WTC11 (cell line): ENCODE measurements at regions not wholly inside any gene's neighbourhood (a gene's known extent, or its start where the extent isn't known, plus 50 kb on each side); places are given as distances from the start of the nearest gene placed in this dataset.

Source experiments
- ATAC-seq: fragments of 200-7000 bp; cut with Tn5 transposase; 2 replicates; pipeline ENCODE4 v1.10.0; 2021; ENCODE audit warnings: mild to moderate bottlenecking, moderate library complexity
- CTCF ChIA-PET: fragments of 300-600 bp; sonication (Branson Sonifier 250); formaldehyde crosslinking; loops from one replicate; lab custom pipeline; 2021; ENCODE audit warnings: antibody characterized with exemption; lab: Charles Lee
- POLR2A ChIA-PET: fragments of 350-600 bp; sonication (Branson Sonifier 250); formaldehyde crosslinking; loops from one replicate; lab custom pipeline; 2021; ENCODE audit warnings: antibody characterized with exemption; lab: Charles Lee
- DNase-seq: peaks from one replicate; pipeline ENCODE4 v3.0.0; 2021; ENCODE audit warnings: low spot score
- H3K27ac Mint-ChIP-seq: 2 replicates; pipeline ENCODE4 v1.8.0; 2021; ENCODE audit warnings: mixed read lengths
- H3K27me3 Mint-ChIP-seq: 2 replicates; pipeline ENCODE4 v1.8.0; 2021; ENCODE audit warnings: low read depth, mild to moderate bottlenecking, moderate library complexity, mixed read lengths
- H3K36me3 Mint-ChIP-seq: 2 replicates; pipeline ENCODE4 v1.8.0; 2021; ENCODE audit warnings: mixed read lengths
- H3K4me1 Mint-ChIP-seq: 2 replicates; pipeline ENCODE4 v1.8.0; 2022; ENCODE audit warnings: mixed read lengths
- H3K4me3 Mint-ChIP-seq: 2 replicates; pipeline ENCODE4 v1.8.0; 2021; ENCODE audit warnings: mild to moderate bottlenecking, moderate library complexity, mixed read lengths
- H3K9me3 Mint-ChIP-seq: 2 replicates; pipeline ENCODE4 v1.8.0; 2021; ENCODE audit warnings: mixed read lengths
- CREB1 ChIP-seq: sonication (generic); formaldehyde crosslinking; IDR thresholded peaks from 2 replicates; pipeline ENCODE4 v1.8.0; 2023; ENCODE audit warnings: mild to moderate bottlenecking, missing genetic modification reagents
- CTCF ChIP-seq: fragments of 200-600 bp; IDR thresholded peaks from 2 replicates; pipeline ENCODE4 v1.8.0; 2022; ENCODE audit warnings: antibody characterized with exemption
- FOXJ3 ChIP-seq: sonication (generic); formaldehyde crosslinking; IDR thresholded peaks from 2 replicates; pipeline ENCODE4 v1.9.0; 2021; ENCODE audit warnings: missing genetic modification reagents, mild to moderate bottlenecking, borderline replicate concordance
- FOXK1 ChIP-seq: sonication (generic); formaldehyde crosslinking; IDR thresholded peaks from 2 replicates; pipeline ENCODE4 v1.8.0; 2022; ENCODE audit warnings: mild to moderate bottlenecking, moderate library complexity, missing genetic modification reagents
- FOXP1 ChIP-seq: sonication (generic); formaldehyde crosslinking; IDR thresholded peaks from 2 replicates; pipeline ENCODE4 v1.8.0; 2022; ENCODE audit warnings: missing genetic modification reagents, mild to moderate bottlenecking, moderate library complexity, borderline replicate concordance
- FOXP4 ChIP-seq: sonication (generic); formaldehyde crosslinking; IDR thresholded peaks from 2 replicates; pipeline ENCODE4 v1.8.0; 2022; ENCODE audit warnings: mild to moderate bottlenecking, missing genetic modification reagents
- GRHL2 ChIP-seq: fragments of 250-450 bp; sonication (Bioruptor Pico); IDR thresholded peaks from 2 replicates; pipeline ENCODE4 v1.8.0; 2022; ENCODE audit warnings: mild to moderate bottlenecking, moderate library complexity; ENCODE audit not compliant: insufficient replicate concordance, severe bottlenecking
- HMGXB4 ChIP-seq: sonication (generic); formaldehyde crosslinking; IDR thresholded peaks from 2 replicates; pipeline ENCODE4 v1.8.1; 2023; ENCODE audit warnings: mild to moderate bottlenecking, moderate library complexity, missing genetic modification reagents
- IRF1 ChIP-seq: sonication (generic); formaldehyde crosslinking; IDR thresholded peaks from 2 replicates; pipeline ENCODE4 v1.8.0; 2023; ENCODE audit warnings: missing genetic modification reagents
- NFATC4 ChIP-seq: fragments of 250-450 bp; sonication (Bioruptor Pico); IDR thresholded peaks from 2 replicates; pipeline ENCODE4 v1.9.0; 2021; ENCODE audit warnings: mild to moderate bottlenecking
- NR3C1 ChIP-seq: sonication (generic); formaldehyde crosslinking; conservative IDR thresholded peaks from 2 replicates; pipeline ENCODE4 v1.8.1; 2023; ENCODE audit warnings: low read depth, mild to moderate bottlenecking, missing genetic modification reagents
- SP1 ChIP-seq: sonication (generic); formaldehyde crosslinking; conservative IDR thresholded peaks from 2 replicates; pipeline ENCODE4 v1.8.1; 2022; ENCODE audit warnings: missing genetic modification reagents
- TCF7 ChIP-seq: sonication (generic); formaldehyde crosslinking; IDR thresholded peaks from 2 replicates; pipeline ENCODE4 v1.8.0; 2022; ENCODE audit warnings: mild to moderate bottlenecking, low read depth, missing genetic modification reagents, moderate library complexity
- TP53 ChIP-seq: sonication (generic); formaldehyde crosslinking; IDR thresholded peaks from 2 replicates; pipeline ENCODE4 v1.8.1; 2023; ENCODE audit warnings: mild to moderate bottlenecking, missing genetic modification reagents
- ZNF232 ChIP-seq: sonication (generic); formaldehyde crosslinking; IDR thresholded peaks from 2 replicates; pipeline ENCODE4 v1.8.0; 2022; ENCODE audit warnings: mild to moderate bottlenecking, missing genetic modification reagents
- ZNF263 ChIP-seq: sonication (generic); formaldehyde crosslinking; IDR thresholded peaks from 2 replicates; pipeline ENCODE4 v1.8.1; 2022; ENCODE audit warnings: low read depth, mild to moderate bottlenecking, moderate library complexity, missing genetic modification reagents
- ZNF396 ChIP-seq: fragments of 250-450 bp; sonication (Bioruptor Pico); IDR thresholded peaks from 2 replicates; pipeline ENCODE4 v1.8.0; 2021; ENCODE audit warnings: mild to moderate bottlenecking, moderate library complexity, borderline replicate concordance
- TF ChIP-seq, protein P1 (sequence below): sonication (generic); formaldehyde crosslinking; IDR thresholded peaks from 2 replicates; pipeline ENCODE4 v1.8.1; 2022; ENCODE audit warnings: mild to moderate bottlenecking, missing genetic modification reagents, moderate library complexity, borderline replicate concordance
- TF ChIP-seq, protein P2 (sequence below): sonication (generic); formaldehyde crosslinking; IDR thresholded peaks from 2 replicates; pipeline ENCODE4 v1.8.1; 2022; ENCODE audit warnings: mild to moderate bottlenecking, moderate library complexity, missing genetic modification reagents
- TF ChIP-seq, protein P3 (sequence below): sonication (generic); formaldehyde crosslinking; IDR thresholded peaks from 2 replicates; pipeline ENCODE4 v1.8.0; 2022; ENCODE audit warnings: mild to moderate bottlenecking, missing genetic modification reagents

DNA sequence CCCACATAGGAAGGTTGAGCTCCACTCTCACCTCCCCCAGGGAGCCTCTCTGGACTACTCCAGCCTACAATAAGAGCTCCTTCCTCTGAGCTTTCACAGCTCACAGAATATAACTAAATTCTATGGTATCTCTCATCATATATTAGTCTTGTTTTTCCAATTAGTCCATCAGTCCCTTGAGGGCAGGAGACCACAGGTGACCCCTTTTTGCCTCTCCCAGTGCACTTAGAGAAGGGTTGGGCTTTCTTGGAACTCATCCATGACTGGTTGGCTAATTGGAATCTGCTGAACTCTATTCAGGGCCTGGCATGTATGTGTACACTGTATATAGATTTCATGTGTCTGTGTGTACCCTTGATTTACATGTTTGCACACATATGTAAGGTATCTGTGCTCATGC lies 50.4 kb upstream of the ARAP3 start:
- POLR2A ChIA-PET = interaction anchor here (1.1 kb wide), 1 partner anchor 21 kb away, joined by 4 read pairs; no protein-coding TSS in a partner anchor
- Mint-ChIP-seq H3K27ac (no peak overlapping the region), H3K36me3 (no peaks in the 10 kb centered on the region), H3K4me1 (peaks cover 39% of the 10 kb centered on the region), H3K27me3 (no peaks in the 10 kb centered on the region; the same call in 1 of the 2 replicates), H3K4me3 (no peak overlapping the region), H3K9me3 (no peaks in the 10 kb centered on the region)
- no peak for TF ChIP-seq FOXP4
- TF ChIP-seq, protein P1, sequence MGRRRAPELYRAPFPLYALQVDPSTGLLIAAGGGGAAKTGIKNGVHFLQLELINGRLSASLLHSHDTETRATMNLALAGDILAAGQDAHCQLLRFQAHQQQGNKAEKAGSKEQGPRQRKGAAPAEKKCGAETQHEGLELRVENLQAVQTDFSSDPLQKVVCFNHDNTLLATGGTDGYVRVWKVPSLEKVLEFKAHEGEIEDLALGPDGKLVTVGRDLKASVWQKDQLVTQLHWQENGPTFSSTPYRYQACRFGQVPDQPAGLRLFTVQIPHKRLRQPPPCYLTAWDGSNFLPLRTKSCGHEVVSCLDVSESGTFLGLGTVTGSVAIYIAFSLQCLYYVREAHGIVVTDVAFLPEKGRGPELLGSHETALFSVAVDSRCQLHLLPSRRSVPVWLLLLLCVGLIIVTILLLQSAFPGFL (CRISPR knock-in tag) = no peak
- TF ChIP-seq IRF1 = no peak
- TF ChIP-seq, protein P2, sequence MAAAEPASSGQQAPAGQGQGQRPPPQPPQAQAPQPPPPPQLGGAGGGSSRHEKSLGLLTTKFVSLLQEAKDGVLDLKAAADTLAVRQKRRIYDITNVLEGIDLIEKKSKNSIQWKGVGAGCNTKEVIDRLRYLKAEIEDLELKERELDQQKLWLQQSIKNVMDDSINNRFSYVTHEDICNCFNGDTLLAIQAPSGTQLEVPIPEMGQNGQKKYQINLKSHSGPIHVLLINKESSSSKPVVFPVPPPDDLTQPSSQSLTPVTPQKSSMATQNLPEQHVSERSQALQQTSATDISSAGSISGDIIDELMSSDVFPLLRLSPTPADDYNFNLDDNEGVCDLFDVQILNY (CRISPR knock-in tag) = no peak
- TF ChIP-seq FOXJ3 = no peak
- no peak for TF ChIP-seq CREB1 (CRISPR knock-in tag)
- TF ChIP-seq CTCF = no peak
- no peak for TF ChIP-seq FOXK1
- no peak for TF ChIP-seq SP1 (CRISPR knock-in tag)
- TF ChIP-seq ZNF263 (CRISPR knock-in tag) = no peak
- TF ChIP-seq FOXP1 = no peak
- no peak for TF ChIP-seq TP53 (CRISPR knock-in tag)
- no peak for TF ChIP-seq NFATC4 (CRISPR knock-in tag)
- TF ChIP-seq, protein P3, sequence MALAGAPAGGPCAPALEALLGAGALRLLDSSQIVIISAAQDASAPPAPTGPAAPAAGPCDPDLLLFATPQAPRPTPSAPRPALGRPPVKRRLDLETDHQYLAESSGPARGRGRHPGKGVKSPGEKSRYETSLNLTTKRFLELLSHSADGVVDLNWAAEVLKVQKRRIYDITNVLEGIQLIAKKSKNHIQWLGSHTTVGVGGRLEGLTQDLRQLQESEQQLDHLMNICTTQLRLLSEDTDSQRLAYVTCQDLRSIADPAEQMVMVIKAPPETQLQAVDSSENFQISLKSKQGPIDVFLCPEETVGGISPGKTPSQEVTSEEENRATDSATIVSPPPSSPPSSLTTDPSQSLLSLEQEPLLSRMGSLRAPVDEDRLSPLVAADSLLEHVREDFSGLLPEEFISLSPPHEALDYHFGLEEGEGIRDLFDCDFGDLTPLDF (CRISPR knock-in tag) = no peak
- no peak for TF ChIP-seq NR3C1 (CRISPR knock-in tag)
- TF ChIP-seq TCF7 (CRISPR knock-in tag) = no peak
- TF ChIP-seq ZNF396 (CRISPR knock-in tag) = no peak
- TF ChIP-seq GRHL2 (CRISPR knock-in tag) = no peak
- no peak for TF ChIP-seq ZNF232 (CRISPR knock-in tag)
- no peak for TF ChIP-seq HMGXB4 (CRISPR knock-in tag)
- CTCF ChIA-PET = interaction anchor here (0.7 to 1.8 kb wide), 7 partner anchors 11 to 229 kb away, joined by 3 to 7 read pairs (median 4); partner anchors contain the start of gene PCDH1
- no peak for DNase-seq
- no peak for ATAC-seq
